ENCODE measurements at regions not wholly inside any gene's neighbourhood (a gene's known extent, or its start where the extent isn't known, plus 50 kb on each side); places are given as distances from the start of the nearest gene placed in this dataset.
A peak's percentile ranks its signal among the peaks of the same experiment; 100 is the strongest.

DNA sequence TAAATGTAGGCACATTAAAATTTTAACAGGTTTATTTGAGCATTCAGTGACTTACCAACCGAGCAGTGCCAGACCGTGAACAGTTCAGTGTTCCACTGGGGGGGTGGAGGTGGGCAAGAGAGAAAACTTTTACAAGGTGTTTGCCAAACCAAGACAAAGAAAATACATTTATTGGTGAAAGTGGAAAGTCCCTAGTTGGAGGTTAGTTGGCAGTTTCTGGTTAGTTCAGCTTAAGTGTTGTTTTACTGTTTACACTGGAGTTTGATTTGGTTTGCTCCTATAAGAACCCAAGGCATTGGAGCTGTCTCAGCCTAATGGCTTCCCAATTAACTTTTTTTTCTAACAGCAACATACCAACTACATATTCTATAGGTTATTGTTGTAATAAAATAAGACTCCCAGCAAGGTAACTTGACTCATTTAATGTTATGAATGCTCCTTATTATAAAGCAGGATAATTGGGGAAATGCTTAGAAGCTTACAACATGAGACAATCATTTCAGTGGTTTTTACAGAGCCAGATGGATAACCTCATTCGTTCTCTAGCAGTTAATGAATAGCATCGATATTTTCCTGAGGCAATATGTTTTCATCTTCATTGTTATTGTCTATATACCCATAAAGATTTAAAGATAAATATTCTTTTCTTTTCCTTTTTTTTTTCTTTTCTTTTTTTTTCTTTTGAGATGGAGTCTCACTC, 115.8 kb downstream of the ETNK1 start:
- Histone ChIP-seq H3K9me3 (ENCODE audit: control insufficient read depth in 3 of 3, low read length in 3 of 3) (no peaks in the 10 kb centered on the region), H3K4me1 (ENCODE audit: control insufficient read depth in 3 of 3, insufficient read depth in 3 of 3, low read length in 3 of 3) (no peaks in the 10 kb centered on the region), H3K4me3 (ENCODE audit: low read length in 3 of 3) (no peak overlapping the region), H3K27me3 (ENCODE audit: control insufficient read depth in 3 of 3, insufficient read depth in 3 of 3, low read length in 3 of 3) (no peaks in the 10 kb centered on the region), H3K27ac (ENCODE audit: low read depth, low read length) (no peak overlapping the region), H3K9ac (ENCODE audit: low read depth in 1 of 3, low read length in 3 of 3) (no peak overlapping the region), H3K36me3 (ENCODE audit: control insufficient read depth in 3 of 3, insufficient read depth in 3 of 3, low read length in 3 of 3) (no peaks in the 10 kb centered on the region)

DNA sequence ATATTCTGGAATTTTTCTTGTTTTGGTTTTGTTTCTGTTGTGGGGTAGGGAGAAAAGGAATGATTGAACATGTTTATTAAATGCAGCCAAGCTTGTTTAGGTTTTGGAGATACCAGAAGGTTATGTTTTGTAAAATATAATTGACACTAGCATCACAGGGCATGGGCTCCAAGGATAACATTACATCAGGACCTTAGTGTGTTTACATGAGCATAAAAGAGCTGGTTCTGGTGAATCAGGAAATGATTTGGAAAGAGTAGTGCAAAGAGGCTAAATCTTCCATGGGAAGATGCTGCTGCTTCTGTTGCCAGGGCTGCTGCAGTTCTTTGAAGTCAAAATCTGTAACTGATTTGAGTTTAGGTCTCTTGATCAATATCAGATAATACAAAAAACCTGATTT, 118.7 kb downstream of the ETNK1 start:
- no peak overlapping the region for H3K27ac ChIP-seq (ENCODE audit: low read depth, low read length)
- no peaks in the 10 kb centered on the region for H3K27me3 ChIP-seq (ENCODE audit: control insufficient read depth in 3 of 3, insufficient read depth in 3 of 3, low read length in 3 of 3)
- no peaks in the 10 kb centered on the region for H3K9me3 ChIP-seq (ENCODE audit: control insufficient read depth in 3 of 3, low read length in 3 of 3)
- no peak overlapping the region for H3K4me3 ChIP-seq (ENCODE audit: low read length in 3 of 3)
- H3K4me1 ChIP-seq (ENCODE audit: control insufficient read depth in 3 of 3, insufficient read depth in 3 of 3, low read length in 3 of 3), result no peaks in the 10 kb centered on the region
- H3K36me3 ChIP-seq (ENCODE audit: control insufficient read depth in 3 of 3, insufficient read depth in 3 of 3, low read length in 3 of 3), result no peaks in the 10 kb centered on the region
- H3K9ac ChIP-seq (ENCODE audit: low read depth in 1 of 3, low read length in 3 of 3), result no peak overlapping the region

DNA sequence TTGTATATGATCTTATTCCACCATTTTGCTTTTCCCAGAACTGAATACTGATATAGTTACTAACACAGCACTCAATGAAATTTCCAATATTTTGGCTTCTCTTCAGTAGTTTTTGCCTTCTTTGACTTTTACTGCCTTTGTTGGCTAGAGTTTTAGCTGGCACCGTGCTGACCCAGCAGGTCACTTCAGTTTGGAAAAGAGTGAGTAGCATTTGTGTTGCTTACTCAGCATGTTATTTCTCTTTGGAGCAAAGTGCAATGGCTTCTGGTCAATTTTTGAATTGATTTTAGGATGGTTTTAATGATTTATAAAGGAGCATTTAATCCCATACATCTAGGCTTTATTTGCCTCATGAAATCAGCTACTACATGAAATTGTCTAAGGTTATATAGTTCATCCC, 119.2 kb downstream of the ETNK1 start:
- no peak overlapping the region for H3K9ac ChIP-seq (ENCODE audit: low read depth in 1 of 3, low read length in 3 of 3)
- H3K4me3 ChIP-seq (ENCODE audit: low read length in 3 of 3), result no peak overlapping the region

DNA sequence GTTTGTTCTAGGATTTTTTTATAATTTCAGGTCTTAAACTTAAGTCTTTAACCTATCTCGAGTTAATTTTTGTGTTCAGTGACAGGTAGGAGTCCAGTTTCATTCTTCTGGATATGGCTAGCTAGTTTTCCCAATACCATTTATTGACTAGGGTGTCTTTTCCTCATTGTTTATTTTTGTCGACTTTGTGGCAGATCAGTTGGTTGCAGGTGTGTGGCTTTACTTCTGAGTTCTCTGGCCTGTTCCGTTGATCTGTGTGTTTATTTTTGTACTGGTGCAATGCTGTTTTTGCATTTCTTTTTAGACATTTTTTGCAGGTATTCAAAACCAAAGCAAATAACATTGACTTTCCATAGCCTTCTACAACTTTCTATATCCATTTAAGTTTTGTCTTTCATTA, 121.7 kb downstream of the ETNK1 start:
- H3K27me3 ChIP-seq (ENCODE audit: control insufficient read depth in 3 of 3, insufficient read depth in 3 of 3, low read length in 3 of 3), result no peaks in the 10 kb centered on the region
- no peaks in the 10 kb centered on the region for H3K4me1 ChIP-seq (ENCODE audit: control insufficient read depth in 3 of 3, insufficient read depth in 3 of 3, low read length in 3 of 3)
- H3K27ac ChIP-seq (ENCODE audit: low read depth, low read length), result no peak overlapping the region
- no peak overlapping the region for H3K9ac ChIP-seq (ENCODE audit: low read depth in 1 of 3, low read length in 3 of 3)
- no peak overlapping the region for H3K4me3 ChIP-seq (ENCODE audit: low read length in 3 of 3)
- H3K36me3 ChIP-seq (ENCODE audit: control insufficient read depth in 3 of 3, insufficient read depth in 3 of 3, low read length in 3 of 3), result no peaks in the 10 kb centered on the region
- no peaks in the 10 kb centered on the region for H3K9me3 ChIP-seq (ENCODE audit: control insufficient read depth in 3 of 3, low read length in 3 of 3)

More for the DNA sequence above, 119.2 kb downstream of the ETNK1 start:
- Histone ChIP-seq H3K27me3 (ENCODE audit: control insufficient read depth in 3 of 3, insufficient read depth in 3 of 3, low read length in 3 of 3) (no peaks in the 10 kb centered on the region), H3K27ac (ENCODE audit: low read depth, low read length) (no peak overlapping the region), H3K36me3 (ENCODE audit: control insufficient read depth in 3 of 3, insufficient read depth in 3 of 3, low read length in 3 of 3) (no peaks in the 10 kb centered on the region), H3K4me1 (ENCODE audit: control insufficient read depth in 3 of 3, insufficient read depth in 3 of 3, low read length in 3 of 3) (no peaks in the 10 kb centered on the region), H3K9me3 (ENCODE audit: control insufficient read depth in 3 of 3, low read length in 3 of 3) (no peaks in the 10 kb centered on the region)

DNA sequence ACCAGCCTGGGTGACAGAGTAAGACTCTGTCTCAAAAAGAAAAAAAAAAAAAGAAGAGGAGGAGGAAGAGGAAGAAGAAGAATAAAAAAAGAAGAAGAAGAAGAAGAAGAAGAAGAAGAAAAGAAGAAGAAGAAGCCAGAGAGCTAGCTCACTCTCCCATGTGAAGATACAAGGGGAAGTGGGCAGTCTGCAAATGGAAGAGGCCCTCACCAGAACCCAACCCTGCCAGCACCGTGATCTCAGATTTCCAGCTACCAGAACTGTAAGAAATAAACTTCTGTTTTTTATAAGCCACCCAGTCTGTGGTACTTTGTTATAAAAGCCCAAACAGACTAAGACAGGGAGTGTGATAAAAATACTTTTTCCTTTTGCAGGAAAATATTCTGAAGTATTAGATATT, 130.7 kb downstream of the ETNK1 start:
- Histone ChIP-seq H3K9ac (ENCODE audit: low read depth in 1 of 3, low read length in 3 of 3) (no peak overlapping the region), H3K9me3 (ENCODE audit: control insufficient read depth in 3 of 3, low read length in 3 of 3) (no peaks in the 10 kb centered on the region), H3K36me3 (ENCODE audit: control insufficient read depth in 3 of 3, insufficient read depth in 3 of 3, low read length in 3 of 3) (no peaks in the 10 kb centered on the region), H3K27me3 (ENCODE audit: control insufficient read depth in 3 of 3, insufficient read depth in 3 of 3, low read length in 3 of 3) (no peaks in the 10 kb centered on the region), H3K4me1 (ENCODE audit: control insufficient read depth in 3 of 3, insufficient read depth in 3 of 3, low read length in 3 of 3) (peaks cover 0 to 4% (median 0%) of the 10 kb centered on the region in 3 donors), H3K27ac (ENCODE audit: low read depth, low read length) (no peak overlapping the region), H3K4me3 (ENCODE audit: low read length in 3 of 3) (no peak overlapping the region)

DNA sequence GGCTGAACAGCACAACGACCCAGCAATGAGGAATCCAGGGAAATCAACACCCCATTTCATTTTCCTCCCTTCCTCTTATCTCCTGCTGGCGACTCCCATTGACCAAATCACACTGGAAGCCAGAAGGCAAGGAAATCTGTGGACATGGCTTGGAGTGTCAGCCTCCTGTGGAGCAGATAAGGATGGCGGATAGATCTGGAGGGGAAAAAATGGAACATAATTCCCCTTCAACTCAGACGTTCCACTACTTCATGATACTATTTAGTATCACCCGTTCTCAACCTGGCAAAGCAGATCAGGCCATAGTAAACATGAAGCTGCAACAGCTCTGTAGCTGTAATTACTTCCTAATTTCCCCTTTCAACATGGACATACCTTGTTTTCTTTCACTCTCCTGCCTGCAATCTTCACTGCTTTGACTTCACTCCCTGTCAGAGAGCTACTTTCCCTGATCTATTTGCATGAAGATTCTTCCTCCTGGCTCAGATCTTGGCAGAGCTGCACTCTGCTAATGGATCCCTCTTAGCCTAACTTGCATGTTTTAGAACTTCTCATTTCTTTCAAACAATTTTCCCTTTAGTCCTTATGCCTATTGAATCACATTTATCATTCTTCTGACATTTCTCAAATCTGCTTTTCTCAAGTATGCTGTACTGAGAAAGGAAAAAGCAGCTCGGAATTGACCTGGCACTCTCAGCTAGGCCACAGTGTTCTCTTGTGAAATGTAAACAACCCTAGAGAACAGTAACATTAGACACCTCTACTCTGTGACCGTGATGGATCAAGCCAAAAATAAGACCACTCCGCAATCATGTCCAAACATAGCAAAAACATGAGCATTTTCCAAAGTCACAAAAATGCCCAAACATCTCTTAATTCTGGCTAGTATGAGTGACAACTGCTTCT, 135.1 kb downstream of the ETNK1 start:
- H3K36me3 ChIP-seq (ENCODE audit: control insufficient read depth in 3 of 3, insufficient read depth in 3 of 3, low read length in 3 of 3), result no peaks in the 10 kb centered on the region
- no peaks in the 10 kb centered on the region for H3K27me3 ChIP-seq (ENCODE audit: control insufficient read depth in 3 of 3, insufficient read depth in 3 of 3, low read length in 3 of 3)
- peaks cover 0 to 4% (median 0%) of the 10 kb centered on the region in 3 donors for H3K4me1 ChIP-seq (ENCODE audit: control insufficient read depth in 3 of 3, insufficient read depth in 3 of 3, low read length in 3 of 3)
- H3K9ac ChIP-seq (ENCODE audit: low read depth in 1 of 3, low read length in 3 of 3), result no peak overlapping the region
- peak overlapping the region in 2 of 3 donors; percentile 17 to 26 for H3K4me3 ChIP-seq (ENCODE audit: low read length in 3 of 3)
- H3K9me3 ChIP-seq (ENCODE audit: control insufficient read depth in 3 of 3, low read length in 3 of 3), result no peaks in the 10 kb centered on the region
- H3K27ac ChIP-seq (ENCODE audit: low read depth, low read length), result no peak overlapping the region

DNA sequence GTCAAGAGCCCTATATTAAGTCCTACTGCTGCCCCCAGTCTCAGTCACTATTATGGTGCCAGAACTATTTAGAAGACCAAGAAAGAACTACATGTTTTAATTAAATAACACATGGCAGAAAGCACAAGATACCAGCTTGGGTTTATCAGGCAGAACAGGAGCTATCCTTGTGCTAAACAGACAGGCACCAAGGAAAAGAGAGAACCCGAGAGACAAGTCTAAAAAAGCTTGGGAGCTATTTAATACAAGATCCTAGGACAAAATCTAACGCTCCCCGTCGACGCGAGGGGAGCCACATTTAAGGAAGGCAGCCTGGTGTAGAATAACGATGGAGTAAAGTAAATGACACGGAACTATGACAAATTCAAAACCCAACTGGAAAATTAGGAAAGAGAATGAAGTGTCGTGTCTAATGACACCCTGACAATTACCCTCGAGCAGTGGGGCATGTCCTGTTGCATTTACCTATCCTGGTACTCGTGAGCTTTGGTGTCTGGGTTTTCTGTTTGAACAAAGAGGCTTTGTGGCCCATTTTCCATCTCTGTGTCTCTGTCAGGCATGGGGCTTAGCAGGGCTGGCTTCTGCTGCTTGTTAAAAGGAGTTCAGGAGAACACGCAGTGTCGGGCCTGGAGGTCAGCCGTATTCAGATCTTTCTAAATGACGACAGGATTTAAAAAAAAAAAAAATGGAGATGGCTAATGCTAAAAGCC, 140.6 kb downstream of the ETNK1 start:
- Histone ChIP-seq H3K27me3 (ENCODE audit: control insufficient read depth in 3 of 3, insufficient read depth in 3 of 3, low read length in 3 of 3) (no peaks in the 10 kb centered on the region), H3K36me3 (ENCODE audit: control insufficient read depth in 3 of 3, insufficient read depth in 3 of 3, low read length in 3 of 3) (no peaks in the 10 kb centered on the region), H3K27ac (ENCODE audit: low read depth, low read length) (no peak overlapping the region), H3K4me3 (ENCODE audit: low read length in 3 of 3) (no peak overlapping the region), H3K9me3 (ENCODE audit: control insufficient read depth in 3 of 3, low read length in 3 of 3) (no peaks in the 10 kb centered on the region), H3K9ac (ENCODE audit: low read depth in 1 of 3, low read length in 3 of 3) (no peak overlapping the region), H3K4me1 (ENCODE audit: control insufficient read depth in 3 of 3, insufficient read depth in 3 of 3, low read length in 3 of 3) (no peaks in the 10 kb centered on the region)

DNA sequence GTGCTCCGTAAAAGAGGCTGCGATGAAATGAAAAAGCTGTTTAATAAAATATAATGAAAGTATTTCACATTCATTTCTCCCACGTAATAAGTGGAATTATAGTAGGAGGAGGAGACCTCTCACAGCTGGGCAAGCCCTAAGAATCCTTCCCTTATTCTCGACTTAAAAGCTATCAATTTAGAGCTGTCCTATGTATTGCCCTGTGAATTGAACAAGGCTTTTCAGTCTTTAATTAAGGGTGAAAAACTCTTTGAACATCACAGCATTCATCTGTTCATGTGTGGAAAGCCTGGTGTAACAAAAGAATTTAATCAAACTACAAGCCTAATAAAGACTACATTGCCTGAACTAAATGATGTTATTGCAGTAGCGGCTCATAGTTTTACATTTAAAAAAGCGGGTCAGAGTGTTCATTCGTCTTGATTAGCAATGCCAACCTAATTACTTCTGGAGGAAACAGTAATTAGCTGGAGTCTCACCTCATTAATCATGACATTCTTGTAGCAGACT, 142.0 kb downstream of the ETNK1 start:
- Histone ChIP-seq H3K4me1 (ENCODE audit: control insufficient read depth in 3 of 3, insufficient read depth in 3 of 3, low read length in 3 of 3) (no peaks in the 10 kb centered on the region), H3K4me3 (ENCODE audit: low read length in 3 of 3) (no peak overlapping the region), H3K9ac (ENCODE audit: low read depth in 1 of 3, low read length in 3 of 3) (no peak overlapping the region), H3K36me3 (ENCODE audit: control insufficient read depth in 3 of 3, insufficient read depth in 3 of 3, low read length in 3 of 3) (no peaks in the 10 kb centered on the region), H3K9me3 (ENCODE audit: control insufficient read depth in 3 of 3, low read length in 3 of 3) (no peaks in the 10 kb centered on the region), H3K27ac (ENCODE audit: low read depth, low read length) (no peak overlapping the region), H3K27me3 (ENCODE audit: control insufficient read depth in 3 of 3, insufficient read depth in 3 of 3, low read length in 3 of 3) (no peaks in the 10 kb centered on the region)

DNA sequence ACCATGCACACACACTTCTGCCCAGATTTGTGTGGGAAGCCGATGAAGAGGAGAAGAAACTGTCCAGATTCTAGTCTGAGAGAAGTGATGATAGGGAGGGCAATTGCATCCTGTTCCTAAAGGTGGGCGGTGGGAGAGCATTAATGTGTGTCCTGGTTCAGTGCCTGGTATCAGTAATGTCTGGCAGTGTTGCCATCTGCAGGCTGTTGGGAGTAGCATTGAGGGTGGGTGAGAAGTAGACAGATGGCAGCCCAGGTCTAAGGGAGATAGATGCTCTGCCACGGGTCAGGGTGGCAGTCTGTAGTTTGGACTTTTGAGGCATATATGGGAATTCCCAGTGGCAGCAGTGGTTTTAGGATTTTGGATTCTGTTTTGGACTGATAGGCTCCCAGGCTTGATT, 156.4 kb downstream of the ETNK1 start:
- no peaks in the 10 kb centered on the region for H3K36me3 ChIP-seq (ENCODE audit: control insufficient read depth in 3 of 3, insufficient read depth in 3 of 3, low read length in 3 of 3)
- H3K9ac ChIP-seq (ENCODE audit: low read depth in 1 of 3, low read length in 3 of 3), result no peak overlapping the region
- no peak overlapping the region for H3K4me3 ChIP-seq (ENCODE audit: low read length in 3 of 3)
- peaks cover 0 to 2% (median 0%) of the 10 kb centered on the region in 3 donors for H3K9me3 ChIP-seq (ENCODE audit: control insufficient read depth in 3 of 3, low read length in 3 of 3)
- no peak overlapping the region for H3K27ac ChIP-seq (ENCODE audit: low read depth, low read length)
- H3K4me1 ChIP-seq (ENCODE audit: control insufficient read depth in 3 of 3, insufficient read depth in 3 of 3, low read length in 3 of 3), result no peaks in the 10 kb centered on the region
- no peaks in the 10 kb centered on the region for H3K27me3 ChIP-seq (ENCODE audit: control insufficient read depth in 3 of 3, insufficient read depth in 3 of 3, low read length in 3 of 3)
